ENCODE measurements at regions not wholly inside any gene's neighbourhood (a gene's known extent, or its start where the extent isn't known, plus 50 kb on each side); places are given as distances from the start of the nearest gene placed in this dataset.
"Not testable (repeated sequence)": the region's sequence is repeated elsewhere in the genome, so short reads cannot be mapped to it uniquely, and the experiment has no call there.

DNA sequence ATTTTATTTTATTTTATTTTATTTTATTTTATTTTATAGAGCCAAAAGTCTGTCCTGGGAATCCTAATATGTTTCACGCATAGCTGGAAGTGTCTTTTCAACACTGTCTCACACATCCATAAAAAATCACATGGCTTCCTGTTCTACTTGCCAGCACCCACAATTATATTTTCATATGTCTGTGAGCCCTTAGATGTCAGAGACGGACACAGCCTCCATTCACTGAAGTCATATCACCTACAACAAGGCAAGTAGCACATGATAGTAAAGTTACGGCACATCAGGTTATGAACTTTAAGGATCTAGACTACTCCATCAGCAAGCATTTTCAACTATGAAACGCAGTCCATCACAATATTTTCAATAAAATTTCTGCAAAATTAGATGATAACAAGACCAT is 168.4 kb downstream of the ZIC4 start:
- Histone ChIP-seq H3K36me3 (no peaks in the 10 kb centered on the region), H3K27ac (no peak overlapping the region), H3K27me3 (no peaks in the 10 kb centered on the region), H3K4me3 (no peak overlapping the region), H3K4me1 (ENCODE audit: low read depth) (no peaks in the 10 kb centered on the region), H3K9me3 (ENCODE audit: low read depth) (no peaks in the 10 kb centered on the region)
- DNase-seq (ENCODE audit: low read depth in 1 of 2, low spot score in 1 of 2), result no peak
- TF ChIP-seq, protein P1, sequence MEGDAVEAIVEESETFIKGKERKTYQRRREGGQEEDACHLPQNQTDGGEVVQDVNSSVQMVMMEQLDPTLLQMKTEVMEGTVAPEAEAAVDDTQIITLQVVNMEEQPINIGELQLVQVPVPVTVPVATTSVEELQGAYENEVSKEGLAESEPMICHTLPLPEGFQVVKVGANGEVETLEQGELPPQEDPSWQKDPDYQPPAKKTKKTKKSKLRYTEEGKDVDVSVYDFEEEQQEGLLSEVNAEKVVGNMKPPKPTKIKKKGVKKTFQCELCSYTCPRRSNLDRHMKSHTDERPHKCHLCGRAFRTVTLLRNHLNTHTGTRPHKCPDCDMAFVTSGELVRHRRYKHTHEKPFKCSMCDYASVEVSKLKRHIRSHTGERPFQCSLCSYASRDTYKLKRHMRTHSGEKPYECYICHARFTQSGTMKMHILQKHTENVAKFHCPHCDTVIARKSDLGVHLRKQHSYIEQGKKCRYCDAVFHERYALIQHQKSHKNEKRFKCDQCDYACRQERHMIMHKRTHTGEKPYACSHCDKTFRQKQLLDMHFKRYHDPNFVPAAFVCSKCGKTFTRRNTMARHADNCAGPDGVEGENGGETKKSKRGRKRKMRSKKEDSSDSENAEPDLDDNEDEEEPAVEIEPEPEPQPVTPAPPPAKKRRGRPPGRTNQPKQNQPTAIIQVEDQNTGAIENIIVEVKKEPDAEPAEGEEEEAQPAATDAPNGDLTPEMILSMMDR (IDR thresholded peaks at IDR 0.05; ENCODE audit: low read depth, low read length), result no peak

DNA sequence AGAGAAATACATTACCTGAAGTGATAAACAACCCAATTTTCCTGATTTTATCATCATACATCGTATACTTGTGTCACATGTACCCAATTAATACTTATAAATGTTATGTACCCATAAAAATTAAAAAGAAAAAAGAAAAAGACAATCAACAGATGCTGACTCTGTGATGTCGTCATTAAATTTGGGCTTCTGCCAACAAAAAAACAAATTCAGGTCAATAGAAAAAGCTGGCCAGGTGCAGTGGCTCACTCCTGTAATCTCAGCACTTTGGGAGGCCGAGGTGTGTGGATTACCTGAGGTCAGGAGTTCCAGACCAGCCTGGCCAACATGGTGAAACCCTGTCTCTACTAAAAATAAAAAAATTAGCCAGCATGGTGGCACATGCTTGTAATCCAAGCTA is 174.4 kb downstream of the ZIC4 start:
- H3K4me1 ChIP-seq (ENCODE audit: low read depth); H3K27ac ChIP-seq; H3K9me3 ChIP-seq (ENCODE audit: low read depth); DNase-seq (ENCODE audit: low read depth in 1 of 2, low spot score in 1 of 2); H3K27me3 ChIP-seq; H3K4me3 ChIP-seq; H3K36me3 ChIP-seq: not testable (repeated sequence)

DNA sequence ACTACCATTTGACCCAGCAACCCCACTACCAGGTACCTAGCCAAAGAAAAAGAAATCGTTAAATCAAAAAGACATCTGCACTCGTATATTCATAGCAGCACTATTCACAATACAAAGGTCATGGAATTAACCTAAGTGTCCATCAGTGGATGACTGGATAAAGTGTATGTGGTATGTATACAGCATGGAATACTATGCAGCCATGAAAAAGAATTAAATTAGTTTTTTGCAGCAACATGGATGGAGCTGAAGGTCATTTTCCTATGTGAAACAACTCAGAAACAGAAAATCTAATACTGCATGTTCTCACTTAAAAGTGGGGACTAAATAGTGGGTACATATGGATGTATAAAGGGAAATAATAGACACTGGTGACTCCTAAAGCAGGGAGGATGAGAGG is 175.2 kb downstream of the ZIC4 start:
- Histone ChIP-seq H3K4me1 (ENCODE audit: low read depth) (no peaks in the 10 kb centered on the region), H3K27me3 (no peaks in the 10 kb centered on the region), H3K27ac (no peak overlapping the region), H3K4me3 (no peak overlapping the region), H3K9me3 (ENCODE audit: low read depth) (no peaks in the 10 kb centered on the region), H3K36me3 (no peaks in the 10 kb centered on the region)
- TF ChIP-seq, protein P1 (IDR thresholded peaks at IDR 0.05; ENCODE audit: low read depth, low read length), result no peak
- no peak for DNase-seq (ENCODE audit: low read depth in 1 of 2, low spot score in 1 of 2)

DNA sequence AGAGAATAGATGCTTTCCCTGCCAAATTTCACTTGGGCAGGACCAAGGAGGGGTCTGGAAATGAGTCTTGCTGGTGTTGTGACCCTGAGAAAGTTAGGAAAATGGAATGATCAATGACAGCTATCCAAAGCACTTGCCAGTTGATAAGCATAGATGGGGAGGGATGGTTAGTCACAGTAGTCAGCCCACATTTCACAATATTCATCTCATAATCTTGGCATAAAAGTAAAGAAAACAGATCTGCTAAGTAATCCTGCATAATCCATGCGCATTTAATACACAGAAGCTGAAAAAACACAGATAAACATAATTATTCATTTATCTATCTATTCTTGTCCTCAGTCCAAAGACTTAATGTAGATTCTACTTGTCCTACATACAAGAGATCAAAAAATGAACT is 184.1 kb downstream of the ZIC4 start:
- TF ChIP-seq, protein P1 (IDR thresholded peaks at IDR 0.05; ENCODE audit: low read depth, low read length), result no peak
- Histone ChIP-seq H3K27ac (no peak overlapping the region), H3K4me1 (ENCODE audit: low read depth) (no peaks in the 10 kb centered on the region), H3K36me3 (no peaks in the 10 kb centered on the region), H3K9me3 (ENCODE audit: low read depth) (no peaks in the 10 kb centered on the region), H3K27me3 (no peaks in the 10 kb centered on the region), H3K4me3 (no peak overlapping the region)
- DNase-seq (ENCODE audit: low read depth in 1 of 2, low spot score in 1 of 2), result no peak

DNA sequence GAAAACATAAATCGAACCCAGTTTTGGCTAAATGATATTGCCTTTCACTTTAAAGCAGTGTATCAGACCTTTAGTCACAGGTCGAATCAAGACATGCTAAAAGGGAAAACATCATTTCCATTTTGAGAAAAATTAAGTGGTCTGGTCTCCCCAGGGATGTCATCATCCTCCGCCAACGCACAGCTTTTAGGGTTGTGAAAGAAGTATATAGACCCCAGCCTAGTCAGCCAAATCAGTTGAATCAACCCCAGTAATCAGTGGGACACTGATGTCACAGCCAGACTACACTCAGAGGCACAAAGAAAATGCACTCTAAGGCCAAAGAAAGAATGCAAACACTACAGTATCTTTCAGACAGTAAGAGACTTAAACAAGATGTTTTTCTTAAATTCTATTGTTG is 187.4 kb downstream of the ZIC4 start:
- TF ChIP-seq, protein P1 (IDR thresholded peaks at IDR 0.05; ENCODE audit: low read depth, low read length), result no peak
- Histone ChIP-seq H3K36me3 (no peaks in the 10 kb centered on the region), H3K9me3 (ENCODE audit: low read depth) (no peaks in the 10 kb centered on the region), H3K4me3 (no peak overlapping the region), H3K27me3 (no peaks in the 10 kb centered on the region), H3K4me1 (ENCODE audit: low read depth) (no peaks in the 10 kb centered on the region), H3K27ac (no peak overlapping the region)
- DNase-seq (ENCODE audit: low read depth in 1 of 2, low spot score in 1 of 2), result no peak

DNA sequence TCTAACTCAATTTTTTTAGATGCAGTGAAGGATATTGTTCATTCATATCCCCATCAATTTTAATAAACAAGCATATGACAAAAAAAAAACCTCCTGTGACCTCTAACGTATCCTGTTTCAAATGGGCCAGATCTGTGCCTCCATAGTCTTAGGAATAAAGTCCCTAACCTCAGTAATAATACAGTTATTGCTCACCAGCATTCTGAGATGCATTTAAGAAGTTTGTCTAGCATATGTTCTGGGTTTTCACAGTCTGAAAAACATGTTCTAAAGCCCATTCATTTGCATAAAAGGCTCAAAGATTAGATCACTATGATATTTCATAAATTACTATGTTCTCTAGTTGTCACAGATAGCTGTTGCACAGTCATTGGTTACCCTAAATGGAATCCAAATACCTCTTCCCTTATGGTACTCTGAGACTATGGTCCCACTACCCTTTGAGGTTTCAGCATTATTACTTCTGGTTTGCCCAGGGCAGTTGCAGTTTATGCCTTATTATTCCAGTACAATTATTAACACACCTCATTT is 190.1 kb downstream of the ZIC4 start:
- DNase-seq (ENCODE audit: low read depth in 1 of 2, low spot score in 1 of 2), result no peak
- H3K36me3 ChIP-seq, result no peaks in the 10 kb centered on the region
- TF ChIP-seq, protein P1 (IDR thresholded peaks at IDR 0.05; ENCODE audit: low read depth, low read length), result no peak
- H3K4me3 ChIP-seq, result no peak overlapping the region
- H3K27me3 ChIP-seq, result no peaks in the 10 kb centered on the region
- H3K9me3 ChIP-seq (ENCODE audit: low read depth), result no peaks in the 10 kb centered on the region
- no peak overlapping the region for H3K27ac ChIP-seq
- no peaks in the 10 kb centered on the region for H3K4me1 ChIP-seq (ENCODE audit: low read depth)
